Small intestine (tissue), 7 donors: ENCODE measurements at regions not wholly inside any gene's neighbourhood (a gene's known extent, or its start where the extent isn't known, plus 50 kb on each side); places are given as distances from the start of the nearest gene placed in this dataset.
"Not testable (repeated sequence)": the region's sequence is repeated elsewhere in the genome, so short reads cannot be mapped to it uniquely, and the experiment has no call there.

Experiments used
- DNase-seq, 2 donors: peaks; one replicate each; pipeline versions ENCODE4 v3.0.0 to v3.0.0-alpha.2; 2013
- FAIRE-seq: peaks from 2 replicates; lab custom pipeline; 2012; peaks lifted over from hg19 to GRCh38; lab: Jason Lieb, UNC
- H3K27ac ChIP-seq, 3 donors: one replicate each; pipeline ENCODE4 v1.5.1; 2013; ENCODE audit warnings: low read length in 2 of 3, mild to moderate bottlenecking in 2 of 3, control low read depth in 1 of 3, inconsistent platforms in 1 of 3, low read depth in 1 of 3, moderate library complexity in 1 of 3
- H3K27me3 ChIP-seq, 3 donors: one replicate each; pipeline ENCODE4 v1.6.1; 2013; ENCODE audit warnings: low read length in 3 of 3, inconsistent platforms in 1 of 3; ENCODE audit not compliant: control insufficient read depth in 3 of 3, insufficient read depth in 3 of 3
- H3K36me3 ChIP-seq, 3 donors: one replicate each; pipeline ENCODE4 v1.6.1; 2013; ENCODE audit warnings: low read length in 3 of 3, inconsistent platforms in 1 of 3, low read depth in 1 of 3, mild to moderate bottlenecking in 1 of 3, moderate library complexity in 1 of 3; ENCODE audit not compliant: control insufficient read depth in 3 of 3, insufficient read depth in 2 of 3
- H3K4me1 ChIP-seq, 3 donors: one replicate each; pipeline ENCODE4 v1.6.1; 2013; ENCODE audit warnings: low read length in 2 of 3, inconsistent platforms in 1 of 3, low read depth in 1 of 3, mild to moderate bottlenecking in 1 of 3, moderate library complexity in 1 of 3; ENCODE audit not compliant: control insufficient read depth in 3 of 3, insufficient read depth in 2 of 3
- H3K4me3 ChIP-seq, 3 donors: one replicate each; pipeline ENCODE4 v1.5.1; 2013; ENCODE audit warnings: low read length in 3 of 3, control low read depth in 1 of 3, inconsistent platforms in 1 of 3, low read depth in 1 of 3, mild to moderate bottlenecking in 1 of 3, moderate library complexity in 1 of 3
- H3K9me3 ChIP-seq, 2 donors: one replicate each; pipeline ENCODE4 v1.6.1; 2013; ENCODE audit warnings: low read depth in 1 of 2, low read length in 1 of 2; ENCODE audit not compliant: control insufficient read depth in 2 of 2, insufficient read depth in 1 of 2
- WGBS, 3 donors: extraction: QIAGEN DNeasy Blood & Tissue Kit; methylation state at CpG; one replicate each; pipeline ENCODE4 v1.1.7; 2013; 5-methylcytosine and 5-hydroxymethylcytosine counted together
- donor health status: healthy with polysubstance abuse.
- donor health status: control.
- donor health status: control.
- donor health status: Bipolar disorder and iron deficiency.
- donor health status: healthy.

DNA sequence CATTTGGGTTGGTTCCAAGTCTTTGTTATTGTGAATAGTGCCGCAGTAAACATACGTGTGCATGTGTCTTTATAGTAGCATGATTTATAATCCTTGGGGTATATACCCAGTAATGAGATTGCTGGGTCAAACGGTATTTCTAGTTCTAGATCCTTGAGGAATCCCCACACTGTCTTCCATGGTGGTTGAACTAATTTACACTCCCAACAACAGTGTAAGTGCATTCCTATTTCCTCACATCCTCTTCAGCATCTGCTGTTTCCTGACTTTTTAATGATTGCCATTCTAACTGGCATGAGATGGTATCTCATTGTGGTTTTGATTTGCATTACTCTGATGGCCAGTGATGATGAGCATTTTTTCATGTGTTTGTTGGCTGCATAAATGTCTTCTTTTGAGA is 580.3 kb upstream of the CLINT1 start:
- H3K27me3 ChIP-seq, DNase-seq, FAIRE-seq, H3K27ac ChIP-seq, H3K36me3 ChIP-seq, H3K9me3 ChIP-seq, H3K4me1 ChIP-seq, H3K4me3 ChIP-seq: not testable (repeated sequence)
- 92 to 97% (median 93%) methylated on average over 3 of the region's 3 CpGs for WGBS, 3 donors

DNA sequence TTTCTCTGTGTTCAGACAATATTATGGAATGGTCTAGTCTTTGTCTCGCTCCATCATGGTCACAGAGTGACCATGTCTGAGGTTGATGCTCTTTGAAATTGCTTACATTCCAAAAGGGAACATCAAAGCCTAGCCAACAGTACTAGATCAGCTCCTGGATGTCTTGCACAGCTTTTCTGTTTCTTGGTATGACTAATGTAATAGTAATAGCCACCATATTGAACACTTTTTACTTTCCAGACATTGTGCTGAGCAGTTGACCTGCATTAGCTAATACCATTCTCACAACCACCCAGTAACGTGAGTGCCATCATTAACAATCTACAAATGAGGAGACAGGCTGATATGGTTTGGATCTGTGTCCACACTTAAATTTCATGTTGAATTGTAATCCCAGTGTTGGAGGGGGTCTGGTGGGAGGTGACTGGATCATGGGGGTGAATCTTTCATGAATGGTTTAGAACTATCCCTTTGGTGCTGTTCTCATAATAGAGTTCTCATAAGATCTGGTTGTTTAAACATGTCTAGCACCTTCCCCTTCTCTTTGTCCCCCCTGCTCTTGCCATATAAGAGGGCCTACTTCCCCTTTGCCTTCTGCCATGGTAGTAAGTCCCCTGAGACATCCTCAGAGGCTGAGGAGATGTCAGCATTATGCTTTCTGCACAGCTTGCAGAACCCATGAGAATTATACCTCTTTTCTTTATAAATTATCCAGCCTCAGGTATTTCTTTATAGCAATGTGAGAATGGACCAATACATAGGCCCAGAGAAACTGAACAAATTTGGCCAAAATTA is 577.5 kb upstream of the CLINT1 start:
- DNase-seq: no peak
- Histone ChIP-seq H3K27ac (no peak overlapping the region), H3K4me1 (no peaks in the 10 kb centered on the region), H3K36me3 (no peaks in the 10 kb centered on the region), H3K27me3 (no peaks in the 10 kb centered on the region), H3K9me3 (no peaks in the 10 kb centered on the region), H3K4me3 (no peak overlapping the region)
- no peak for FAIRE-seq
- WGBS, 3 donors: 69 to 96% (median 69%) methylated on average over 2 of the region's 2 CpGs

DNA sequence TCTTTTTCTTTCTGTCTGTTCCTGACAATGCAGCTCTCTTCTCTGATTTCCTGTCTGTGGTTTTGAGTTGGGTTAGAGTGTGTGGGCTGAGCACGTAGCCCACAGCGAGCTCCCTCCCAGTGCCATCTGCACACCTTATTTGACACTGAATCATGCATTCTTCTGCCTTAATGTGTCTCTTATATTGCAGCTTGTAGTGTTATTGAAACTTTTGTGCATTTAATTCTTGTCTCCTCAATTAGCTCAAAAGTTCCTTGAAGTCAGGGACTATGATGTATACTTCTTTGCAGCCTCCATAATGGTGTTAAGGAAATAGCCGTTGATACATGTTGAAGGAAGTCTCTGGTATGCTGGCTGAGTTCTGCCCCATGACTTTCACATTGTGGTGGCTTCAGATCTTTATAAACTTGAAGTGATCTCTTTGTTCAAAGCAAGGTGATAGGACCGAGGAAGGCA is 576.2 kb upstream of the CLINT1 start:
- no peak overlapping the region for H3K4me3 ChIP-seq
- no peaks in the 10 kb centered on the region for H3K4me1 ChIP-seq
- no peaks in the 10 kb centered on the region for H3K27me3 ChIP-seq
- no peaks in the 10 kb centered on the region for H3K36me3 ChIP-seq
- 55 to 72% (median 60%) methylated on average over 4 of the region's 4 CpGs for WGBS, 3 donors
- H3K27ac ChIP-seq: no peak overlapping the region
- no peak for FAIRE-seq
- DNase-seq: no peak
- H3K9me3 ChIP-seq: peaks cover 0 to under 1% of the 10 kb centered on the region in 2 donors

DNA sequence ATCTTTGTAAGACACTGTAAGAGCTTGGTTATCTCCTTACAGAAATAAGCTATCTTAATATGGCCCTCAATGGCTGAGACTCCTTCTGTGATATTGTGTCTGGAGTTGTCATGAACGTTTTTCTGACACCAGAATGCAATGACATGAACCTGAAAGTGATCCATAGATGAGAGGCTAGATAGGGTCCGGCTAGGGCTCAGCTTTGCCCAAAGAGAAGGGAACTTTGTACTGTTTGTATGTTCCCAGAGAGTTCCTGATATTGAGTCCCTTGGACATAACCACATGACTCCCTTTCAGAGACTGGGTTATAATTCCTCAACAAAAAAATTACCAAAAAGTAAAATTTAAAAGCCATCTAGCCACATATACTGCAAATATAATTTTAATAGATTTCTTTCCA is 575.8 kb upstream of the CLINT1 start:
- Histone ChIP-seq H3K27me3 (no peaks in the 10 kb centered on the region), H3K4me3 (no peak overlapping the region), H3K4me1 (no peaks in the 10 kb centered on the region), H3K36me3 (no peaks in the 10 kb centered on the region), H3K9me3 (peaks cover 0 to 4% of the 10 kb centered on the region in 2 donors), H3K27ac (no peak overlapping the region)
- 15 to 31% (median 17%) methylated on average over 2 of the region's 2 CpGs for WGBS, 3 donors
- FAIRE-seq (no peak), DNase-seq (no peak)

DNA sequence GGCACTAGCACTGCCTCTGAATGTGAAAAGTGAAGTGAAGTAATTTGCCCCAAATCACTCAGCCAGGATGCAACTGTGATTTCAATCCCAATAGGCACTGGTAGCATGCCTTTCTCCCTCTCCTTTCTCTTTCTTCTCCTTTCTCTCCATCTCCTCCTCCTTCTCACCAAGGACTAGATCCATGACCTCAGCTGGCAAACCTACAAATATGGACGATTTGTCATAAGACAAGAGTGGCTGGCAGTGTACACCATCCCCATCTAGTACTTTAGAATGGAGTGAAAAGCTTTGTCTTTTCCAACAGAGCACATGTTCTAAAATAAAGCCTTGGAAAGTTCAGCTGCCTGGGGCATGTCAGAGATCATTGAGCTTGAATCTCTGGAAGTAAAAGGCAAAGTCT is 574.7 kb upstream of the CLINT1 start:
- DNase-seq (no peak), FAIRE-seq (no peak)
- H3K36me3 ChIP-seq: no peaks in the 10 kb centered on the region
- peaks cover 0 to 4% of the 10 kb centered on the region in 2 donors for H3K9me3 ChIP-seq
- H3K4me3 ChIP-seq: no peak overlapping the region
- no peaks in the 10 kb centered on the region for H3K4me1 ChIP-seq
- H3K27me3 ChIP-seq: no peaks in the 10 kb centered on the region
- 52 to 72% (median 63%) methylated on average over 1 of the region's 1 CpG for WGBS, 3 donors
- H3K27ac ChIP-seq: no peak overlapping the region

DNA sequence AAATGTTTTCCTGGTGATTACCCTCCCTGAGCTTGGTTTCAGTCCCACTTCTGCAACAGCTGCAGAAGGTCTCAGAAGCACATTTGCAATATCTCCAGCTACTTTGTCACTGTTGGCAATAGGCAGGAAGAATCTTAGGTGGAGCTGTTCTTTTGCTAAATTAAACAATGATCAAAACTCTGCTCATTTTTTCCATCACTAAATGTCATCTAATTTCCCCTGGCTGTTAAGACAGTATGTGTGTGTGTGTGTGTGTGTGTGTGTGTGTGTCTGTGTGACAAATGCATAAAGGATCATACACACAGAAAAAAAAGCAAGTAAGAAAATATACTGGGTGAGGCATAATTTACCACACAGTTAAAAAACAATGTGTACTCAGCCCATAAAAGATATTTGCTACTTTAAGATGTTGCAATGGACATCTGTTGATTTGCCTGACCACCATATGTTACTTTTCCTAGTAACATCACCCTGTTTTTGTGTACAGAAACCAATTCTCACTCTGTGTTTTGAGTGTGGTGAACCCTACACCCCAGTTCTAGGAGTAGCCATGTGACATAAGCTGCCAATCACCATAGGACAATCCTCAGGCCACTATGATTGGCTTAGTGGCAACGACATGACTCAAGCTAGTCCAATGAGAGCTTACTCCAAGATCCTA is 572.6 kb upstream of the CLINT1 start:
- Histone ChIP-seq H3K4me3 (no peak overlapping the region), H3K9me3 (peaks cover 0 to 4% of the 10 kb centered on the region in 2 donors), H3K36me3 (no peaks in the 10 kb centered on the region), H3K27ac (peak overlapping the region in 2 of 3 donors; percentile 50 to 53), H3K27me3 (no peaks in the 10 kb centered on the region), H3K4me1 (no peaks in the 10 kb centered on the region)
- 35 to 63% (median 47%) methylated on average over 1 of the region's 1 CpG for WGBS, 3 donors
- DNase-seq: no peak
- FAIRE-seq: no peak

DNA sequence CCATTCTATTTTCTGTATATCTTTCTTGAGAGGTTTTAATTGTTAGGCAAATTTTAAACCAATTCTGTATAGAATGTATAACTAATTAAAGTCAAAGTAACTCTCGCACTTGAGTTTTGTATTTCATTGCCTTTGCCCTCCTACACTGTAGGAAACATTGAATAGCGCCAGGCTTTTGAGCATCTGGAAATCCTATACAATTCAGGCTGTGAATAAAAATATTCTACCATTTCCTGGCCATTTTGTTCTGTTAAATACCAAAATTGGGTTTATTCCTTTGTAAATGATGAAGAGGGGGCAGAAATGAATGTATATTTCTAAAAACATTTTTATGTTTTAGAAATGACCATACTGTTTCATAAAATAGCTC is 571.8 kb upstream of the CLINT1 start:
- no peaks in the 10 kb centered on the region for H3K27me3 ChIP-seq
- no peak overlapping the region for H3K4me3 ChIP-seq
- peaks cover 0 to 4% of the 10 kb centered on the region in 2 donors for H3K9me3 ChIP-seq
- DNase-seq (no peak), FAIRE-seq (no peak)
- H3K4me1 ChIP-seq: no peaks in the 10 kb centered on the region
- WGBS, 3 donors: 86 to 90% (median 89%) methylated on average over 2 of the region's 2 CpGs
- no peak overlapping the region for H3K27ac ChIP-seq
- H3K36me3 ChIP-seq: no peaks in the 10 kb centered on the region

DNA sequence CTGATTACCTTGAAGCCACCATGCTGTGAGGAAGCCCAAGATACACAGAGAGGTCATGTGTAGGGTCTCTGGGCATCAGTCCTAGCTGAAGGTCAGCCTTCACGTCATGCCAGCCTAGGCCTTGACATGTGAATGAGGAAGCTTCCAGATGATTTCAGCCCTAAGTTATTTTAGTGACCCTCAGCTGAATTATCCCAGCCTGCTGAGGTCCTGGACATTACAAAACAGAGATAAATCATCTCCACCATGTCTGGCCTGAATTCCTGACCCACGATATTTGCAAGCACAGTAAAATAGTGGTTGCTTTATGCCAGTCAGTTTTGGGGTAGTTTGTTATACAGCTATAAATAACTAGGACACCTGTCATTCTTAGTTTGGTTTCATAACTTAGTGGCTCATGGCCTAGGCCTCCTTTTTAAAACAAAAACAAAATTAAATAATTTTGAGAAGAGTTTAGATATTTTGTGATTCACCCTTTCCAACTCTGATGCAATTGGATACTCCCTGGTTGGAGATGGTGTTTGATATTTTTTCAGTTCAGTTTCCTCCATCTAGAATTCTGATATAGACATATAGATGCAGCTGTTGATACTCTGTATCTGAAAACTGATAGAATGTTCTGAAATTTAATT is 571.3 kb upstream of the CLINT1 start:
- H3K4me3 ChIP-seq: no peak overlapping the region
- 45 to 64% (median 45%) methylated on average over 2 of the region's 2 CpGs for WGBS, 3 donors
- H3K4me1 ChIP-seq: no peaks in the 10 kb centered on the region
- FAIRE-seq: no peak
- no peaks in the 10 kb centered on the region for H3K36me3 ChIP-seq
- no peak for DNase-seq
- H3K27me3 ChIP-seq: no peaks in the 10 kb centered on the region
- H3K27ac ChIP-seq: peak overlapping the region in 1 of 3 donors; percentile 76
- peaks cover 0 to 4% of the 10 kb centered on the region in 2 donors for H3K9me3 ChIP-seq
